ENCODE measurements at regions not wholly inside any gene's neighbourhood (a gene's known extent, or its start where the extent isn't known, plus 50 kb on each side); places are given as distances from the start of the nearest gene placed in this dataset.

GRCh38 chr7:84786073-84786472 is 400.8 kb downstream of the SEMA3D start:
- no TSS peak for BruUV-seq (replicated peaks)
- H3F3A ChIP-seq (ENCODE audit: low read length, unreplicated experiment) = no peaks in the 10 kb centered on the region
- intact Hi-C loops (cut with micrococcal nuclease) = no loop called here
- H3K4me1 ChIP-seq (ENCODE audit: insufficient read depth, low read length) = no peaks in the 10 kb centered on the region
- CTCF ChIA-PET = no interaction called here
- POLR2A ChIA-PET (ENCODE audit: unreplicated experiment) = no interaction called here
- H3K9ac ChIP-seq (ENCODE audit: low read length) = no peak overlapping the region
- H3K36me3 ChIP-seq (ENCODE audit: low read depth, low read length) = no peaks in the 10 kb centered on the region
- no peaks in the 10 kb centered on the region for H3K9me3 ChIP-seq (ENCODE audit: low read length)
- H3K79me2 ChIP-seq (ENCODE audit: low read length) = no peaks in the 10 kb centered on the region
- H3K27ac ChIP-seq (ENCODE audit: low read length) = no peak overlapping the region
- H4K20me1 ChIP-seq (ENCODE audit: low read length) = no peaks in the 10 kb centered on the region
- H3K9me2 ChIP-seq (replicated peaks; ENCODE audit: low read length) = no peaks in the 10 kb centered on the region
- H3K4me3 ChIP-seq (ENCODE audit: low read length) = no peak overlapping the region
- no peak for ATAC-seq
- DNase-seq = no peak
- no peaks in the 10 kb centered on the region for H3K27me3 ChIP-seq (ENCODE audit: low read length)
- no peak overlapping the region for H2AFZ ChIP-seq (ENCODE audit: low read length)
- TF ChIP-seq EZH2 (IDR thresholded peaks at IDR 0.05; ENCODE audit: low read length, unreplicated experiment) = no peak
- TF ChIP-seq CTCF (conservative IDR thresholded peaks at IDR 0.05; ENCODE audit: low read depth, low read length) = no peak
- TF ChIP-seq EZH2phosphoT487 (IDR thresholded peaks at IDR 0.05; ENCODE audit: borderline replicate concordance, low read length) = no peak
- no peak overlapping the region for H3K4me2 ChIP-seq (ENCODE audit: low read length)

GRCh38 chr7:84784450-84784849 is 402.4 kb downstream of the SEMA3D start:
- Histone ChIP-seq H3F3A (ENCODE audit: low read length, unreplicated experiment) (no peaks in the 10 kb centered on the region), H3K27ac (ENCODE audit: low read length) (no peak overlapping the region), H3K36me3 (ENCODE audit: low read depth, low read length) (no peaks in the 10 kb centered on the region), H3K79me2 (ENCODE audit: low read length) (no peaks in the 10 kb centered on the region), H2AFZ (ENCODE audit: low read length) (no peak overlapping the region), H3K4me2 (ENCODE audit: low read length) (no peak overlapping the region), H4K20me1 (ENCODE audit: low read length) (no peaks in the 10 kb centered on the region), H3K9me3 (ENCODE audit: low read length) (no peaks in the 10 kb centered on the region), H3K27me3 (ENCODE audit: low read length) (no peaks in the 10 kb centered on the region), H3K9me2 (replicated peaks; ENCODE audit: low read length) (no peaks in the 10 kb centered on the region), H3K4me3 (ENCODE audit: low read length) (no peak overlapping the region), H3K9ac (ENCODE audit: low read length) (no peak overlapping the region), H3K4me1 (ENCODE audit: insufficient read depth, low read length) (no peaks in the 10 kb centered on the region)
- POLR2A ChIA-PET (ENCODE audit: unreplicated experiment) = interaction anchor here (0.5 kb wide), 1 partner anchor 225 kb away, joined by 5 read pairs; no protein-coding TSS in a partner anchor
- BruUV-seq (replicated peaks) = no TSS peak
- intact Hi-C loops (cut with micrococcal nuclease) = no loop called here
- ATAC-seq = no peak
- no peak for DNase-seq
- CTCF ChIA-PET = no interaction called here
- TF ChIP-seq EZH2phosphoT487 (IDR thresholded peaks at IDR 0.05; ENCODE audit: borderline replicate concordance, low read length) (no peak), EZH2 (IDR thresholded peaks at IDR 0.05; ENCODE audit: low read length, unreplicated experiment) (no peak), CTCF (conservative IDR thresholded peaks at IDR 0.05; ENCODE audit: low read depth, low read length) (no peak)

GRCh38 chr7:84783141-84783778 is 403.6 kb downstream of the SEMA3D start:
- Histone ChIP-seq H3K4me1 (ENCODE audit: insufficient read depth, low read length) (no peaks in the 10 kb centered on the region), H3K9me3 (ENCODE audit: low read length) (no peaks in the 10 kb centered on the region), H2AFZ (ENCODE audit: low read length) (peak overlapping the region; percentile 32; the same call in 1 of the 2 replicates), H3K9ac (ENCODE audit: low read length) (no peak overlapping the region), H4K20me1 (ENCODE audit: low read length) (no peaks in the 10 kb centered on the region), H3K27ac (ENCODE audit: low read length) (no peak overlapping the region), H3K9me2 (replicated peaks; ENCODE audit: low read length) (no peaks in the 10 kb centered on the region), H3F3A (ENCODE audit: low read length, unreplicated experiment) (no peaks in the 10 kb centered on the region), H3K27me3 (ENCODE audit: low read length) (no peaks in the 10 kb centered on the region), H3K36me3 (ENCODE audit: low read depth, low read length) (no peaks in the 10 kb centered on the region), H3K4me2 (ENCODE audit: low read length) (no peak overlapping the region), H3K4me3 (ENCODE audit: low read length) (no peak overlapping the region), H3K79me2 (ENCODE audit: low read length) (no peaks in the 10 kb centered on the region)
- BruUV-seq (replicated peaks) = no TSS peak
- ATAC-seq (no peak), DNase-seq (no peak)
- intact Hi-C loops (cut with micrococcal nuclease) = no loop called here
- TF ChIP-seq CTCF (conservative IDR thresholded peaks at IDR 0.05; ENCODE audit: low read depth, low read length) (no peak), EZH2phosphoT487 (IDR thresholded peaks at IDR 0.05; ENCODE audit: borderline replicate concordance, low read length) (no peak), EZH2 (IDR thresholded peaks at IDR 0.05; ENCODE audit: low read length, unreplicated experiment) (no peak)
- ChIA-PET CTCF (no interaction called here), POLR2A (ENCODE audit: unreplicated experiment) (no interaction called here)

Measured in PC-3 (cell line).